Head of caudate nucleus (tissue), 42 donors: ENCODE measurements at regions not wholly inside any gene's neighbourhood (a gene's known extent, or its start where the extent isn't known, plus 50 kb on each side); places are given as distances from the start of the nearest gene placed in this dataset.
A peak's percentile ranks its signal among the peaks of the same experiment; 100 is the strongest.

Experiments used
- DNase-seq, 42 donors: peaks; one replicate each; pipeline versions ENCODE4 v3.0.0 to v3.0.0-alpha.2; 2020 to 2021; ENCODE audit warnings: mixed read lengths in 7 of 42
- intact Hi-C: fragments of 100-400 bp; cut with DNase I; formaldehyde crosslinking; loops from one replicate; pipeline ENCODE4 v1.15.0; 2022

- intact Hi-C loops: no loop called here
- DNase-seq: no peak
Measured at GRCh38 chr9:99560561-99560960, 261.1 kb upstream of the NR4A3 start.

GRCh38 chr9:99561509-99561917 lies 260.2 kb upstream of the NR4A3 start:
- DNase-seq: no peak
- intact Hi-C loops: no loop called here

- DNase-seq: no peak
- intact Hi-C loops: no loop called here
Measured at GRCh38 chr9:99561961-99562565, 259.6 kb upstream of the NR4A3 start.

GRCh38 chr9:99563364-99563763 lies 258.3 kb upstream of the NR4A3 start:
- intact Hi-C loops: no loop called here
- DNase-seq: no peak

- DNase-seq: peak in 28 of 42 donors; percentile 7 to 54 (median 26)
- intact Hi-C loops: no loop called here
Measured at GRCh38 chr9:99565203-99565602, 256.5 kb upstream of the NR4A3 start.

- intact Hi-C loops: no loop called here
- no peak for DNase-seq
Measured at GRCh38 chr9:99567436-99567835, 254.2 kb upstream of the NR4A3 start.

- intact Hi-C loops: no loop called here
Measured at GRCh38 chr9:99569840-99570239, 251.8 kb upstream of the NR4A3 start.

GRCh38 chr9:99572567-99572966 lies 249.1 kb upstream of the NR4A3 start:
- intact Hi-C loops: no loop called here
- DNase-seq: no peak

More at GRCh38 chr9:99569840-99570239, 251.8 kb upstream of the NR4A3 start:
- no peak for DNase-seq

- intact Hi-C loops: no loop called here
- DNase-seq: no peak
Measured at GRCh38 chr9:99573085-99573484, 248.6 kb upstream of the NR4A3 start.

- no peak for DNase-seq
- intact Hi-C loops: no loop called here
Measured at GRCh38 chr9:99573886-99574285, 247.8 kb upstream of the NR4A3 start.

GRCh38 chr9:99576002-99576401 lies 245.7 kb upstream of the NR4A3 start:
- intact Hi-C loops: no loop called here

GRCh38 chr9:99576876-99577275 lies 244.8 kb upstream of the NR4A3 start:
- intact Hi-C loops: no loop called here
- DNase-seq: no peak

More at GRCh38 chr9:99576002-99576401, 245.7 kb upstream of the NR4A3 start:
- DNase-seq: no peak

GRCh38 chr9:99577351-99577750 lies 244.3 kb upstream of the NR4A3 start:
- no peak for DNase-seq
- intact Hi-C loops: no loop called here

GRCh38 chr9:99578666-99579065 lies 243.0 kb upstream of the NR4A3 start:
- no peak for DNase-seq
- intact Hi-C loops: no loop called here

GRCh38 chr9:99579964-99580363 lies 241.7 kb upstream of the NR4A3 start:
- DNase-seq: peak in 1 of 42 donors; percentile 19
- intact Hi-C loops: no loop called here

GRCh38 chr9:99582814-99583213 lies 238.9 kb upstream of the NR4A3 start:
- intact Hi-C loops: no loop called here

GRCh38 chr9:99588299-99588698 lies 233.4 kb upstream of the NR4A3 start:
- intact Hi-C loops: no loop called here
- DNase-seq: peak in 16 of 42 donors; percentile 10 to 63 (median 26)

More at GRCh38 chr9:99582814-99583213, 238.9 kb upstream of the NR4A3 start:
- no peak for DNase-seq

GRCh38 chr9:99588747-99589146 lies 232.9 kb upstream of the NR4A3 start:
- no peak for DNase-seq
- intact Hi-C loops: no loop called here

- DNase-seq: no peak
- intact Hi-C loops: no loop called here
Measured at GRCh38 chr9:99590410-99590809, 231.3 kb upstream of the NR4A3 start.

- intact Hi-C loops: no loop called here
- DNase-seq: no peak
Measured at GRCh38 chr9:99590840-99591239, 230.8 kb upstream of the NR4A3 start.

- intact Hi-C loops: no loop called here
- DNase-seq: no peak
Measured at GRCh38 chr9:99591770-99592169, 229.9 kb upstream of the NR4A3 start.
